ENCODE measurements at regions not wholly inside any gene's neighbourhood (a gene's known extent, or its start where the extent isn't known, plus 50 kb on each side); places are given as distances from the start of the nearest gene placed in this dataset.

DNA sequence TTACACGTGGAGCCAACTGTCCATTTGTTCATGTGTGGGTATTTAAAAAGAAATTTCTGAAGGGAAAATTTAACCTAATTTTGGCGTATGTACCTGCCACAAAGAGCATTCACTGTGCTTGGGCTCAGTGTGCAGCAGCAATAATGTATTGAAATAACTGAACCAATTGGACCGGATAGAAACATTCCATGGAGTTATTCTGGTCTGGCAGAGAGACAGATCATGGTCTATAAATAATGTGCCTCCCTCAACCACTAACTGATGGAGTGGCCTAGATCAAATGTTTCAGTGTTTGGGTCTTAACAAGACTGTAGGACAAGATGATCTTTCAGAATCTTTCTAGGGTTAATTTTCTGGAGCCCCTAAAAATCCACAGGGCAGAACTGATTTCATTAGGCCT lies 469.7 kb downstream of the PRELID2 start:
- no peak for DNase-seq (ENCODE audit: low read depth, low spot score)

- DNase-seq (ENCODE audit: low read depth, low spot score) = no peak
Observed at GRCh38 chr5:145362266-145362665, 472.9 kb downstream of the PRELID2 start.

DNA sequence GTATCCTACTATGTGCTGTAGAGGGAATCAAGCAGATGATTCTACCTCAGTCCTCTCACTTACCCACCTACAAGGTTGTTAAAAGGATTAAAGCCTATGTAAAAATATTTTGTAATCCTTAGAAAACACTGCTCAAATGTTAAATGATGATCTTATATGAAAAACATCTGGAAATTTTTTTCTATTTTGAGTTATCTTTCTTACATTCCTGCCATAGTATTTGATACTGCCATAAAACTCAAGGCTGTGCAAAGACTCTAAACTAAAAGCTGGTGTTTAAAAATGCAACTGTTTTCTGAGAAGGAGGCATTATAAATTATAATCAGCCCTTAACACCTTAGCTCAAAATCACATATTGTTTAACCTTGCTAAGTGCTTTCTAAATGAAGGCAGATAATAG lies 474.2 kb downstream of the PRELID2 start:
- DNase-seq (ENCODE audit: low read depth, low spot score) = no peak

DNA sequence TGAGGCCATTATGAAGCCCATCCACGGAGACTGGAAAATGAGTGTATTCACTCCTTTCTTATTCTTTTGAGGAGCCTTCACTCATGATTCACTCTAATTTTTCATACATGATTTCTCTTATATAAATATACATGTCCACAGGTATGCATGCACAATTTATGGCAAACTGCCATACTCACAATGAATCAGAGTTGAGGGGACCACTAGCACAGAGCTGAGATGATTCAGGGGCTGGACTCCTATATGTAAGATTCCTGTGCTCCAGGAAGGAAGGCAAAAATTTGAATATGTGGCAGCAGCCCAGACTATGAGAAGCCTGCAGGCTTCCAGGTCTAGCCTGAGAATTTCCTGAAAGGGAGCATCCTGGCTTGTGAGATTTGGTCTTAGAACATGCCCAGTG lies 484.6 kb downstream of the PRELID2 start:
- no peak for DNase-seq (ENCODE audit: low read depth, low spot score)

GRCh38 chr5:145347026-145347616 lies 488.0 kb downstream of the PRELID2 start:
- DNase-seq (ENCODE audit: low read depth, low spot score) = peak; percentile 62

GRCh38 chr5:145345511-145346287 lies 489.4 kb downstream of the PRELID2 start:
- DNase-seq (ENCODE audit: low read depth, low spot score) = no peak

- no peak for DNase-seq (ENCODE audit: low read depth, low spot score)
Observed at GRCh38 chr5:145341842-145342241, 493.3 kb downstream of the PRELID2 start.

DNA sequence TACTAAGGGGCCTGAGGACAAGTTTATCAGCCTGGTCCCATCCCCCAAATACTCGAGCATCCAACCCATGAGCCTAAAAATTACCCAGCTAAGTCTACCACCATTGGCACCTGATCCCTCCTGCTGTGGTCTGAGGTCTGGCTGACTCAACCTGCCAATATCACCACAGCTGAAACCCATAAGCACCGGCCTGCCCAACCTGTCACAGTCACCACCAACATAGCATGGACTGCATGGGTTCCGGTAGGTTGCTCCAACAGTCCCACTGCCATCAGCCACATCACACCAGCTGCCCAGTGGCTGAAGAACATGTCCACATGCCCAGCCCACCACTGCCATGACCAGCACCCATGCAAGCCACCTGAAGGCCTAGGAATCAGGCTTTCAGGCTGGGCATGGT lies 495.0 kb downstream of the PRELID2 start:
- DNase-seq (ENCODE audit: low read depth, low spot score) = no peak

DNA sequence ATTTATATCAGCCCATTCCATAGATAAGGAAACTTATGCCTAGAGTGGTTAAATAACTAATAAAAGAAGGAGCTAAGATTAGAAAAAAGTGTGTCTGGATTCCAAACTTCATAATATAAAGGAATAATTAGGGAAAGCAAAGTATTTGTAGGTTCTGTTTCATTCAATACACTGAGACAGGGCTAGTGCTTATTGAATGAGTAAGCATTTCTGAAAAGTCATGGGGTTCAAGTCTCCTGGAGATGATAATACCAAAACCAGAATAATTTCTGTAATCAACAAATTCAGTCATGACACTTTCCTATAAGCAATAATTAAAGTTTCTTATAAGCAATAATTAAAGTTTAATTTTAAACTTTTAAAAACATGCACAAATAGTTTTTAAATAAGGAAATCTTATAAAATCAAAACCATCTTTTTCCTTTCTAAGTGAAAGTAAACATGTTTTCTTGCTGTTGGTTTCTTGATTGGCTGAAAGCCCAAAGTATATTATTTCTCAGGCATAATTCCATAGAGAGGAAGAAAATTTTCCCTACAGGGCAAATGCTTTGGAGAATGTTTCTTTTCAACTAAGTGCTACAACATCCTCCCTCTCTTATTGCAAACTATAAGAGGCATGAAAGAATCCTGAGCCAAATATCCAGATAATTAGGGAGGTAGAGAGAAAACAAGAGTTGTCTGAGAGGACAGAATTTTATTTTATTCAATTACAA lies 510.2 kb downstream of the PRELID2 start:
- DNase-seq (ENCODE audit: low read depth, low spot score) = no peak

GRCh38 chr5:145324101-145324500 lies 511.0 kb downstream of the PRELID2 start:
- DNase-seq (ENCODE audit: low read depth, low spot score) = no peak

GRCh38 chr5:145316282-145316681 lies 518.9 kb downstream of the PRELID2 start:
- DNase-seq (ENCODE audit: low read depth, low spot score) = no peak

- DNase-seq (ENCODE audit: low read depth, low spot score) = no peak
Observed at GRCh38 chr5:145307866-145308382, 527.2 kb downstream of the PRELID2 start.

DNA sequence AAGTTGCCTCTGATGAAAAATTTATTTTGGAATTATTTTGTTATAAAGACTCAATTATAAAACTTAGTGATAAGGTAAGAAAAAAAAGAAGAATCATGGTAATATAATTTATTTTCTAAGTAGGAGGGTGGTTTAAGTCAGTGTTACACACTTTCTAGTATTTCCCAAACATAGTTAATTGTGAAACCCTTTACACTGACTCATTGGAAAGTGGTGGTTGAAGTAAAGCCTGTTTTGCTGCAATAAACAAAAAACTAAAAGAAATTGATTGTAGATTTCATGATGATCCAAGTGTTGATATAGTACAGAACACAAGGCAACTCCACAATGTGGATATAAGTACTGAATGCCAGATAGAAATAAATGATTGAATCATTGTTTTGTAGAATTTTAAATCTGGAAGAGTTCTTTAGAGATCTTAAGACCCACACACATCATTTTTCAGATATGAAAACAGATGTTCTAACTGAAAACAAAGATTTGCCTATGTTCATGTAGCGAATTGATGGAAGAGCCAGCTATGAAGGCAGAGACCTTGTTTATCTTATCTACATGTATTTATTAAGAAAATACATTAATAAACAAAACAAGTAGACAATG lies 539.8 kb downstream of the PRELID2 start:
- DNase-seq (ENCODE audit: low read depth, low spot score) = no peak

GRCh38 chr5:145294331-145294730 lies 540.8 kb downstream of the PRELID2 start:
- no peak for DNase-seq (ENCODE audit: low read depth, low spot score)

GRCh38 chr5:145293716-145294115 lies 541.4 kb downstream of the PRELID2 start:
- no peak for DNase-seq (ENCODE audit: low read depth, low spot score)

GRCh38 chr5:145292278-145292677 lies 542.9 kb downstream of the PRELID2 start:
- DNase-seq (ENCODE audit: low read depth, low spot score) = no peak

- DNase-seq (ENCODE audit: low read depth, low spot score) = no peak
Observed at GRCh38 chr5:145283141-145283810, 551.9 kb downstream of the PRELID2 start.

GRCh38 chr5:145280806-145281205 lies 554.3 kb downstream of the PRELID2 start:
- DNase-seq (ENCODE audit: low read depth, low spot score) = no peak

- DNase-seq (ENCODE audit: low read depth, low spot score) = no peak
Observed at GRCh38 chr5:145280214-145280613, 554.9 kb downstream of the PRELID2 start.

- DNase-seq (ENCODE audit: low read depth, low spot score) = no peak
Observed at GRCh38 chr5:145260670-145261069, 574.5 kb downstream of the PRELID2 start.

DNA sequence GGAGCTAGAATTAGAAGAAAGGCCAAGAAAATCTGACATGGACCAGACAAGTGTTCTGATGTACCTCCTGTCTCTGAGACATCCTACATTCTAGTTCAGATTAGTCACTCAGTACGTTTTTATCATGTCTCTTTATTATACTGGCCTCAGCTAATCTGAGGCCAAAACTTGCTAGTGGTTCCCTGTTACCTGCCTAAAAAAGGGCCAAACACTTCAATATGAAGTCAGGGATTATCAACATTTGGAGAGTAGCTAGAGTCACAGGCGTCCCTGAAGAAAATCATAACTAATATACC lies 587.4 kb downstream of the PRELID2 start:
- DNase-seq (ENCODE audit: low read depth, low spot score) = no peak
